ENCODE measurements at regions not wholly inside any gene's neighbourhood (a gene's known extent, or its start where the extent isn't known, plus 50 kb on each side); places are given as distances from the start of the nearest gene placed in this dataset.

DNA sequence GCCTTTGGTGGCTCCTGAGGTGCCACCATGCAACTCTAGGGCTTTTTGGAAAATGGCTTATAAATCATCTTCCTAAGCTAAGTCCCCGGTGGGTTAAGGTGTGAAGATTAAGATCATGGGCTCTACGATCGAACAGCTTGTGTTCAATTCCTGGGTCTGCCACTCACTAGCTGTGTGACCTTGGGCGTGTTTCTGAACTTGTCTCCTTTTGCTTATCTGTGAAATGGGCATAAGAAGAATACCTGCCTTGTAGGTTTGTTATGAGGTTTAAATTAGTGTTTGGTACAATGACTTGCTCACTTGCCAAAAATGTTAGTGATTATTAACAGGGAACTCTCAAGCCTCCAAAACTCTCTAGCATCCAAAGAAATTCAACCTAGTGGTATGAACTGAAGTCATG lies 119.2 kb upstream of the PITX1 start:
- TF ChIP-seq, protein P1, sequence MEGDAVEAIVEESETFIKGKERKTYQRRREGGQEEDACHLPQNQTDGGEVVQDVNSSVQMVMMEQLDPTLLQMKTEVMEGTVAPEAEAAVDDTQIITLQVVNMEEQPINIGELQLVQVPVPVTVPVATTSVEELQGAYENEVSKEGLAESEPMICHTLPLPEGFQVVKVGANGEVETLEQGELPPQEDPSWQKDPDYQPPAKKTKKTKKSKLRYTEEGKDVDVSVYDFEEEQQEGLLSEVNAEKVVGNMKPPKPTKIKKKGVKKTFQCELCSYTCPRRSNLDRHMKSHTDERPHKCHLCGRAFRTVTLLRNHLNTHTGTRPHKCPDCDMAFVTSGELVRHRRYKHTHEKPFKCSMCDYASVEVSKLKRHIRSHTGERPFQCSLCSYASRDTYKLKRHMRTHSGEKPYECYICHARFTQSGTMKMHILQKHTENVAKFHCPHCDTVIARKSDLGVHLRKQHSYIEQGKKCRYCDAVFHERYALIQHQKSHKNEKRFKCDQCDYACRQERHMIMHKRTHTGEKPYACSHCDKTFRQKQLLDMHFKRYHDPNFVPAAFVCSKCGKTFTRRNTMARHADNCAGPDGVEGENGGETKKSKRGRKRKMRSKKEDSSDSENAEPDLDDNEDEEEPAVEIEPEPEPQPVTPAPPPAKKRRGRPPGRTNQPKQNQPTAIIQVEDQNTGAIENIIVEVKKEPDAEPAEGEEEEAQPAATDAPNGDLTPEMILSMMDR (conservative IDR thresholded peaks at IDR 0.05 in 1 of 2, IDR thresholded peaks at IDR 0.05 in 1 of 2; ENCODE audit: extremely low read depth in 1 of 2, insufficient read depth in 1 of 2, low read depth in 1 of 2, low read length in 2 of 2), result no peak
- TF ChIP-seq EZH2 (IDR thresholded peaks at IDR 0.05; ENCODE audit: borderline replicate concordance, low read length), result no peak
